ENCODE measurements at regions not wholly inside any gene's neighbourhood (a gene's known extent, or its start where the extent isn't known, plus 50 kb on each side); places are given as distances from the start of the nearest gene placed in this dataset.

DNA sequence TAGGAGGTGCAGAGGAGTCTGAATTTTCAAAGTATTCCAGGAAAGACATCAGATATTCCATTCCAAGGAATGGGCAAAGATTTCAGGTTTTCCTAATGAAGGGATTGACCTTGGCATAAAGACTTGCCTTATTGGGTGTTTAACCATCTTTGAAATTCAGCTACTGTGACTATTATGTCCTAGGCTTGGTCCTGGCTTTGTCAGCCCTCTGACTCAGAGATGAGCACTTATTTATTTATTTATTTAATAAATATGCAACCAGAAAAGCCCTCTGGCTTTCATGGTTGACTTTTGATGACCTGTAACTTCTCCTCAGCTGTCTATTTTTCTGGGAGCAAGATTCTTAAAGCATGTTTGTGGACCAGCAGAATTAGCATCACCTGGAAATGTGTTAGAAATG lies 455.1 kb downstream of the KIF2B start:
- Histone ChIP-seq H2BK20ac (ENCODE audit: low read depth, low read length) (no peak overlapping the region), H2AFZ (replicated peaks; ENCODE audit: low read length, poor library complexity) (no peak overlapping the region), H3K4me2 (ENCODE audit: low read depth, low read length) (no peak overlapping the region), H3K9ac (ENCODE audit: low read depth, low read length) (no peak overlapping the region), H4K91ac (ENCODE audit: insufficient read depth, low read depth, low read length) (no peak overlapping the region), H4K8ac (ENCODE audit: low read depth in 2 of 2, low read length in 2 of 2) (no peak overlapping the region), H4K5ac (ENCODE audit: low read depth, low read length) (no peak overlapping the region), H3K9me3 (ENCODE audit: control insufficient read depth, insufficient read depth, low read length) (peaks cover 16% of the 10 kb centered on the region), H3K36me3 (ENCODE audit: control insufficient read depth, insufficient read depth, low read length) (no peaks in the 10 kb centered on the region), H3K4me3 (ENCODE audit: insufficient read depth, low read depth, low read length) (no peak overlapping the region), H3K23ac (ENCODE audit: low read depth, low read length) (no peak overlapping the region), H3K4ac (ENCODE audit: low read depth, low read length) (no peak overlapping the region), H2AK9ac (replicated peaks; ENCODE audit: low read depth, low read length, poor library complexity) (no peak overlapping the region), H2BK5ac (ENCODE audit: low read depth, low read length, poor library complexity, severe bottlenecking) (no peak overlapping the region), H3K56ac (ENCODE audit: extremely low read depth, insufficient read depth, low read length) (no peak overlapping the region), H3K79me1 (ENCODE audit: low read depth in 1 of 2, low read length in 2 of 2) (no peaks in the 10 kb centered on the region), H2BK15ac (ENCODE audit: low read depth, low read length) (no peak overlapping the region), H3K14ac (replicated peaks; ENCODE audit: low read depth, low read length) (no peak overlapping the region), H2BK120ac (ENCODE audit: low read depth, low read length) (no peak overlapping the region), H3K27ac (ENCODE audit: insufficient read depth, low read length) (no peak overlapping the region), H4K20me1 (ENCODE audit: insufficient read depth, low read length) (no peaks in the 10 kb centered on the region), H2AK5ac (ENCODE audit: low read depth, low read length) (no peak overlapping the region), H3K27me3 (ENCODE audit: control insufficient read depth, insufficient read depth, low read length) (no peaks in the 10 kb centered on the region), H3K4me1 (ENCODE audit: control insufficient read depth, insufficient read depth, low read length) (no peaks in the 10 kb centered on the region), H3K9me1 (ENCODE audit: insufficient read depth, low read length) (no peaks in the 10 kb centered on the region), H3K18ac (ENCODE audit: low read depth, low read length) (no peak overlapping the region)
- CTCF ChIA-PET: no interaction called here
- ATAC-seq (ENCODE audit: low read depth) (no peak), DNase-seq (no peak)
- dilution Hi-C loops (cut with HindIII; ENCODE audit: low sequenced_read_pairs, unreplicated experiment): no loop called here
- intact Hi-C loops (cut with micrococcal nuclease): no loop called here
- no TSS peak for BruUV-seq (replicated peaks)
- in situ Hi-C loops (cut with MboI; ENCODE audit: low sequenced_read_pairs): no loop called here
- no peak for TF ChIP-seq ELK1 (IDR thresholded peaks at IDR 0.05; ENCODE audit: borderline replicate concordance, low read depth, low read length)
- POLR2A ChIA-PET (ENCODE audit: unreplicated experiment): no interaction called here

Data from IMR-90 (cell line).